ENCODE measurements at regions not wholly inside any gene's neighbourhood (a gene's known extent, or its start where the extent isn't known, plus 50 kb on each side); places are given as distances from the start of the nearest gene placed in this dataset.
"Not testable (repeated sequence)": the region's sequence is repeated elsewhere in the genome, so short reads cannot be mapped to it uniquely, and the experiment has no call there.

DNA sequence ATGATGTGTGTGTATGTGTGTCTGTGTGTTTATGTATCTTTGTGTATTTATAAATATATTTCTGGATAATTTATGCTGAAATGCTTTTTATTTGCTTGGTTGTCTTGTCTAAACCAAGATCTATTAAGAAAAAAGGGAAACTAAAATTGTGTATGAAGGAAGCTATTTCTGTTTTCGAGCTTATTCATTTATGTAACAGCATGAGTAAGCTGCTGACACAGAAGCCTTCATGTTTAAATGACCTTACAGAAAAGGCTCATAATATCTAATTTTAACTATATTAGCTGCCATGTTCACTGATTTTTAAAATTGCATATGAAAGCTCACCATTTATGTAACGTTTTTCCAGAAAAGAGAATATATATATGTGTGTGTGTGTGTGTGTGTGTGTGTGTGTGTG, 392.8 kb downstream of the PTH2R start:
- H3K4me3 ChIP-seq (ENCODE audit: low read length, poor library complexity, severe bottlenecking): no peak overlapping the region
- no peak overlapping the region for H2AFZ ChIP-seq (ENCODE audit: low read length)
- no peak overlapping the region for H3K4me2 ChIP-seq (ENCODE audit: low read depth, low read length, poor library complexity, severe bottlenecking)
- H3K36me3 ChIP-seq (ENCODE audit: insufficient read depth, low read length): no peaks in the 10 kb centered on the region
- no peaks in the 10 kb centered on the region for H3K27me3 ChIP-seq (ENCODE audit: insufficient read depth, low read length, poor library complexity, severe bottlenecking)
- H3K79me2 ChIP-seq (ENCODE audit: insufficient read depth, low read length): no peaks in the 10 kb centered on the region
- no peaks in the 10 kb centered on the region for H4K20me1 ChIP-seq (ENCODE audit: insufficient read depth, low read length, poor library complexity, severe bottlenecking)
- no peak overlapping the region for H3K9ac ChIP-seq (ENCODE audit: low read depth, low read length, poor library complexity, severe bottlenecking)
- TF ChIP-seq EZH2phosphoT487 (IDR thresholded peaks at IDR 0.05; ENCODE audit: borderline replicate concordance): no peak
- TF ChIP-seq, protein P1, sequence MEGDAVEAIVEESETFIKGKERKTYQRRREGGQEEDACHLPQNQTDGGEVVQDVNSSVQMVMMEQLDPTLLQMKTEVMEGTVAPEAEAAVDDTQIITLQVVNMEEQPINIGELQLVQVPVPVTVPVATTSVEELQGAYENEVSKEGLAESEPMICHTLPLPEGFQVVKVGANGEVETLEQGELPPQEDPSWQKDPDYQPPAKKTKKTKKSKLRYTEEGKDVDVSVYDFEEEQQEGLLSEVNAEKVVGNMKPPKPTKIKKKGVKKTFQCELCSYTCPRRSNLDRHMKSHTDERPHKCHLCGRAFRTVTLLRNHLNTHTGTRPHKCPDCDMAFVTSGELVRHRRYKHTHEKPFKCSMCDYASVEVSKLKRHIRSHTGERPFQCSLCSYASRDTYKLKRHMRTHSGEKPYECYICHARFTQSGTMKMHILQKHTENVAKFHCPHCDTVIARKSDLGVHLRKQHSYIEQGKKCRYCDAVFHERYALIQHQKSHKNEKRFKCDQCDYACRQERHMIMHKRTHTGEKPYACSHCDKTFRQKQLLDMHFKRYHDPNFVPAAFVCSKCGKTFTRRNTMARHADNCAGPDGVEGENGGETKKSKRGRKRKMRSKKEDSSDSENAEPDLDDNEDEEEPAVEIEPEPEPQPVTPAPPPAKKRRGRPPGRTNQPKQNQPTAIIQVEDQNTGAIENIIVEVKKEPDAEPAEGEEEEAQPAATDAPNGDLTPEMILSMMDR (conservative IDR thresholded peaks at IDR 0.05; ENCODE audit: low read length): no peak
- no peaks in the 10 kb centered on the region for H3F3A ChIP-seq (ENCODE audit: low read depth)
- no peaks in the 10 kb centered on the region for H3K9me3 ChIP-seq (ENCODE audit: insufficient read depth, low read depth, low read length)
- no peaks in the 10 kb centered on the region for H3K4me1 ChIP-seq (ENCODE audit: insufficient read depth, low read length, poor library complexity, severe bottlenecking)
- no peaks in the 10 kb centered on the region for H3K9me2 ChIP-seq (replicated peaks; ENCODE audit: low read depth, low read length)

DNA sequence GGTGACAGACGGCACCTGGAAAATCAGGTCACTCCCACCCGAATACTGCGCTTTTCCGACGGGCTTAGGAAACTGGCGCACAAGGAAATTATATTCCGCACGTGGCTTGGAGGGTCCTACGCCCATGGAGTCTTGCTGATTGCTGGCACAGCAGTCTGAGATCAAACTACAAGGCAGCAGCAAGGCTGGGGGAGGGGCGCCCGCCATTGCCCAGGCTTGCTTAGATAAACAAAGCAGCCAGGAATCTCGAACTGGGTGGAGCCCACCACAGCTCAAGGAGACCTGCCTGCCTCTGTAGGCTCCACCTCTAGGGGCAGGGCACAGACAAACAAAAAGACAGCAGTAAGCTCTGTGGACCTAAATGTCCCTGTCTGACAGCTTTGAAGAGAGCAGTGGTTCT, 394.3 kb downstream of the PTH2R start:
- not testable (repeated sequence) for H3K36me3 ChIP-seq (ENCODE audit: insufficient read depth, low read length); H4K20me1 ChIP-seq (ENCODE audit: insufficient read depth, low read length, poor library complexity, severe bottlenecking); H2AFZ ChIP-seq (ENCODE audit: low read length); H3K9me2 ChIP-seq (replicated peaks; ENCODE audit: low read depth, low read length); H3K4me1 ChIP-seq (ENCODE audit: insufficient read depth, low read length, poor library complexity, severe bottlenecking); H3K79me2 ChIP-seq (ENCODE audit: insufficient read depth, low read length); H3F3A ChIP-seq (ENCODE audit: low read depth); H3K9ac ChIP-seq (ENCODE audit: low read depth, low read length, poor library complexity, severe bottlenecking); H3K9me3 ChIP-seq (ENCODE audit: insufficient read depth, low read depth, low read length); H3K4me2 ChIP-seq (ENCODE audit: low read depth, low read length, poor library complexity, severe bottlenecking); H3K4me3 ChIP-seq (ENCODE audit: low read length, poor library complexity, severe bottlenecking); H3K27me3 ChIP-seq (ENCODE audit: insufficient read depth, low read length, poor library complexity, severe bottlenecking)

DNA sequence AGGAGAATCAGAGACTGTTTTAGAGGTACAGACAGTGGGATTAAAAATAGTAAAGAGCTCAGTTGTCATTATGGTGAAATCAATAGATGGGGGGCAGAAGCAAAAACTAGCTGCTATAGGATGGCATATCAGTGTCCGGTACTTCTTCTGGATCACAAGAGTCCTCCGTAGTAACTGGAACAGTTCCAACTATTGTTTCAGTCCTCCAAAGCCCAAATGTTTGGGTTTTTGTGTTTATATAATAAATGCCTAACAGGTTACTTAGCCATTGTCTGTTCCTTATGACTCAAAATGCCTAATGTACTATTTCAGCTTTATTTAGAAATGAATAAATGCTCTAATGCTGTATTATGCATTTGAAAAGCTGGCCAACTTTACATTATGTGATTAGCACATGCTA, 401.2 kb downstream of the PTH2R start:
- Histone ChIP-seq H3K9ac (ENCODE audit: low read depth, low read length, poor library complexity, severe bottlenecking) (no peak overlapping the region), H4K20me1 (ENCODE audit: insufficient read depth, low read length, poor library complexity, severe bottlenecking) (no peaks in the 10 kb centered on the region), H3K9me3 (ENCODE audit: insufficient read depth, low read depth, low read length) (no peaks in the 10 kb centered on the region), H3K4me1 (ENCODE audit: insufficient read depth, low read length, poor library complexity, severe bottlenecking) (no peaks in the 10 kb centered on the region), H3K4me2 (ENCODE audit: low read depth, low read length, poor library complexity, severe bottlenecking) (no peak overlapping the region), H3K4me3 (ENCODE audit: low read length, poor library complexity, severe bottlenecking) (no peak overlapping the region), H2AFZ (ENCODE audit: low read length) (no peak overlapping the region), H3K27me3 (ENCODE audit: insufficient read depth, low read length, poor library complexity, severe bottlenecking) (no peaks in the 10 kb centered on the region), H3K79me2 (ENCODE audit: insufficient read depth, low read length) (no peaks in the 10 kb centered on the region), H3K9me2 (replicated peaks; ENCODE audit: low read depth, low read length) (no peaks in the 10 kb centered on the region), H3F3A (ENCODE audit: low read depth) (no peaks in the 10 kb centered on the region), H3K36me3 (ENCODE audit: insufficient read depth, low read length) (no peaks in the 10 kb centered on the region)
- no peak for TF ChIP-seq EZH2phosphoT487 (IDR thresholded peaks at IDR 0.05; ENCODE audit: borderline replicate concordance)

DNA sequence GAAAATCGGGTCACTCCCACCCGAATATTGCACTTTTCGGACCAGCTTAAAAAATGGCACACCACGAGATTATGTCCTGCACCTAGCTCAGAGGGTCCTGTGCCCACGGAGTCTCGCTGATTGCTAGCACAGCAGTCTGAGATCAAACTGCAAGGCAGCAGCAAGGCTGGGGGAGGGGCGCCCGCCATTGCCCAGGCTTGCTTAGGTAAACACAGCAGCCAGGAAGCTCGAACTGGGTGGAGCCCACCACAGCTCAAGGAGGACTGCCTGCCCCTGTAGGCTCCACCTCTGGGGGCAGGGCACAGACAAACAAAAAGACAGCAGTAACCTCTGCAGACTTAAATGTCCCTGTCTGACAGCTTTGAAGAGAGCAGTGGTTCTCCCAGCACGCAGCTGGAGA, 405.3 kb downstream of the PTH2R start:
- H3K9ac ChIP-seq (ENCODE audit: low read depth, low read length, poor library complexity, severe bottlenecking); H3K4me3 ChIP-seq (ENCODE audit: low read length, poor library complexity, severe bottlenecking); H3K27me3 ChIP-seq (ENCODE audit: insufficient read depth, low read length, poor library complexity, severe bottlenecking); H3F3A ChIP-seq (ENCODE audit: low read depth); H4K20me1 ChIP-seq (ENCODE audit: insufficient read depth, low read length, poor library complexity, severe bottlenecking); H3K4me1 ChIP-seq (ENCODE audit: insufficient read depth, low read length, poor library complexity, severe bottlenecking); H3K9me2 ChIP-seq (replicated peaks; ENCODE audit: low read depth, low read length); H3K36me3 ChIP-seq (ENCODE audit: insufficient read depth, low read length); H2AFZ ChIP-seq (ENCODE audit: low read length); H3K79me2 ChIP-seq (ENCODE audit: insufficient read depth, low read length); H3K4me2 ChIP-seq (ENCODE audit: low read depth, low read length, poor library complexity, severe bottlenecking); H3K9me3 ChIP-seq (ENCODE audit: insufficient read depth, low read depth, low read length): not testable (repeated sequence)

DNA sequence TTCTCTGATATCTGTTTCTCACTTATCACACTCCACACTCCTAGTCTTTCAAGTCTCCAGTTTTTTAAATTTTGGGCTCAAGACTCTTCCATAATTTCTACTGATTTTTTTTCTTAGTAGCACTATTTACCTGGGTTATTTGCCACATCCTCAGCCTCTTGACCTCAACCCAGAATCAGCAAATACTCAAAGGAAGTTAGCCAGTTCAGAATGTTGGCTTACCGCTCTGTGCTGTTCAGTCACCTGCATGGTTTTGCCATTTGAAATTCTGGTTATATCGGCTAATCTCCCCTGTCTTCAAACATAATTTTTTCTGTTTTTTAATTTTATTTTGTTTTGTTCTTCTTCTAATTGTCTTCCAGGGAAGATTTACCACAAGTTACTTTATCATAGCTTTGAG, 412.6 kb downstream of the PTH2R start:
- Histone ChIP-seq H3K4me1 (ENCODE audit: insufficient read depth, low read length, poor library complexity, severe bottlenecking) (no peaks in the 10 kb centered on the region), H3K9ac (ENCODE audit: low read depth, low read length, poor library complexity, severe bottlenecking) (no peak overlapping the region), H4K20me1 (ENCODE audit: insufficient read depth, low read length, poor library complexity, severe bottlenecking) (no peaks in the 10 kb centered on the region), H3K4me3 (ENCODE audit: low read length, poor library complexity, severe bottlenecking) (no peak overlapping the region), H3K36me3 (ENCODE audit: insufficient read depth, low read length) (no peaks in the 10 kb centered on the region), H3K27me3 (ENCODE audit: insufficient read depth, low read length, poor library complexity, severe bottlenecking) (no peaks in the 10 kb centered on the region), H2AFZ (ENCODE audit: low read length) (no peak overlapping the region), H3K9me2 (replicated peaks; ENCODE audit: low read depth, low read length) (no peaks in the 10 kb centered on the region), H3K9me3 (ENCODE audit: insufficient read depth, low read depth, low read length) (no peaks in the 10 kb centered on the region), H3K4me2 (ENCODE audit: low read depth, low read length, poor library complexity, severe bottlenecking) (no peak overlapping the region), H3K79me2 (ENCODE audit: insufficient read depth, low read length) (no peaks in the 10 kb centered on the region), H3F3A (ENCODE audit: low read depth) (no peaks in the 10 kb centered on the region)
- TF ChIP-seq, protein P1 (conservative IDR thresholded peaks at IDR 0.05; ENCODE audit: low read length): no peak
- no peak for TF ChIP-seq EZH2phosphoT487 (IDR thresholded peaks at IDR 0.05; ENCODE audit: borderline replicate concordance)

All from Loucy (cell line).